ENCODE measurements at regions not wholly inside any gene's neighbourhood (a gene's known extent, or its start where the extent isn't known, plus 50 kb on each side); places are given as distances from the start of the nearest gene placed in this dataset.

DNA sequence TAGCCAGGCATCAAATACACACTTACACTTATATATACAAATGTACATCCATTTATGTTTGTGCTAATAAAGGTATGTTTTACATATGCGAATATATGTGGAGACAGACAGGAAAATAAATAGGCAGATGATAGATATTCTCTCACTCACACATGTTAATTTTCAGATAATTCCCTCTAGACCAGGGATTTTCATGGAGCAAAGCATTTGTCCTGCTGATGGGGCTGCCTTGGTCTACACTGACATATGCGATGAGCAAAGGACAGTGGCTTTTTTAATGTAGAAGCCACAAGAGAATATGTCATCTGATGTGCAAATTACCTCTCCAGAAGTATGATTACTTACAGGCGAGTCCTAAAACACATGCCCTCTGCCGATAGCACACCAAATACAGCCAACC lies 224.5 kb downstream of the VEGFC start:
- no peak overlapping the region for H3K4me3 ChIP-seq
- 62 to 82% methylated on average over 4 of the region's 4 CpGs for WGBS, 2 donors
- H3K36me3 ChIP-seq = no peaks in the 10 kb centered on the region
- no peak overlapping the region for H3K27ac ChIP-seq
- no peaks in the 10 kb centered on the region for H3K4me1 ChIP-seq
- DNase-seq (no peak), ATAC-seq (no peak), FAIRE-seq (no peak)
- TF ChIP-seq, protein P1, sequence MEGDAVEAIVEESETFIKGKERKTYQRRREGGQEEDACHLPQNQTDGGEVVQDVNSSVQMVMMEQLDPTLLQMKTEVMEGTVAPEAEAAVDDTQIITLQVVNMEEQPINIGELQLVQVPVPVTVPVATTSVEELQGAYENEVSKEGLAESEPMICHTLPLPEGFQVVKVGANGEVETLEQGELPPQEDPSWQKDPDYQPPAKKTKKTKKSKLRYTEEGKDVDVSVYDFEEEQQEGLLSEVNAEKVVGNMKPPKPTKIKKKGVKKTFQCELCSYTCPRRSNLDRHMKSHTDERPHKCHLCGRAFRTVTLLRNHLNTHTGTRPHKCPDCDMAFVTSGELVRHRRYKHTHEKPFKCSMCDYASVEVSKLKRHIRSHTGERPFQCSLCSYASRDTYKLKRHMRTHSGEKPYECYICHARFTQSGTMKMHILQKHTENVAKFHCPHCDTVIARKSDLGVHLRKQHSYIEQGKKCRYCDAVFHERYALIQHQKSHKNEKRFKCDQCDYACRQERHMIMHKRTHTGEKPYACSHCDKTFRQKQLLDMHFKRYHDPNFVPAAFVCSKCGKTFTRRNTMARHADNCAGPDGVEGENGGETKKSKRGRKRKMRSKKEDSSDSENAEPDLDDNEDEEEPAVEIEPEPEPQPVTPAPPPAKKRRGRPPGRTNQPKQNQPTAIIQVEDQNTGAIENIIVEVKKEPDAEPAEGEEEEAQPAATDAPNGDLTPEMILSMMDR (IDR thresholded peaks at IDR 0.05) = no peak
- H3K27me3 ChIP-seq = no peaks in the 10 kb centered on the region
- H3K9me3 ChIP-seq = no peaks in the 10 kb centered on the region
- intact Hi-C loops (cut with DNase I) = no loop called here

DNA sequence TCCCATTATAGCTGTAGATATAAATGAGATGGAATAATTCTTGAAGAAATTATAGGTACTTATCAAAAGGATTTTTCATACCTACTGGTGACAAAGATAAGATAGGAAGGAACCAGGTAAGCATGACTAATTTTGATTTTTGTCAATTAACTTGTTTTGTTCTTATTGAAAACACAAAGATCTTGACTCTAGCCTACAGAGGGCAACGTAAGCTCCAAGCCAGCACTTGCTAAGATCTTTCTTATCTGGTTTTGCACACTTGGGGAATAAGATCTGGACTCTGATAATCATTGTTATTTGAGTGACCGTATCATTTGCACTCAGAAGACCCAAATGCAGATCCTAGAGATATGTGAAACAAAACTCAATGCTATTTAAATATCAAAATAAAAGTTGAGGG lies 223.4 kb downstream of the VEGFC start:
- FAIRE-seq (no peak), DNase-seq (no peak), ATAC-seq (no peak)
- intact Hi-C loops (cut with DNase I) = no loop called here
- 31 to 33% methylated on average over 2 of the region's 2 CpGs for WGBS, 2 donors
- Histone ChIP-seq H3K4me1 (no peaks in the 10 kb centered on the region), H3K27me3 (no peaks in the 10 kb centered on the region), H3K9me3 (no peaks in the 10 kb centered on the region), H3K4me3 (no peak overlapping the region), H3K36me3 (no peaks in the 10 kb centered on the region), H3K27ac (no peak overlapping the region)
- TF ChIP-seq, protein P1 (IDR thresholded peaks at IDR 0.05) = no peak

DNA sequence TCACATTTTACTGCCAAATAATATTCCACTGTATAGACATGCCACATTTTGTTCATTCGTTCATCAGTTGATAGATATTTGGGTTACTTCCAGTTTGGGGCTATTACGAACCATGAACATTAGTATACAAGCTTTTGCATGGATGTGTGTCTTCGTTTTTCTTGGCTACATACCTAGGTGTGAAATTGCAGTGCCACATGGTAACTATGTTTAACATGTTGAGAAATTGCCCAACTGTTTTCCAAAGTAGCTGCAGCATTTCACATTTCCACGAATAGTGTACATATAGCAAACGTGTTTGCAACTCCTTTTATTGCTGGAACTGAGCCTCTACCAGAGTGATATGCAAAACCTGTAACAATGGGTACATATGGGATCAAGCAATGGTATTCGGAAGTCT lies 221.5 kb downstream of the VEGFC start:
- no peak for ATAC-seq
- H3K36me3 ChIP-seq = no peaks in the 10 kb centered on the region
- no peaks in the 10 kb centered on the region for H3K27me3 ChIP-seq
- intact Hi-C loops (cut with DNase I) = no loop called here
- no peaks in the 10 kb centered on the region for H3K9me3 ChIP-seq
- no peak overlapping the region for H3K4me3 ChIP-seq
- 43 to 57% methylated on average over 6 of the region's 6 CpGs for WGBS, 2 donors
- no peak for DNase-seq
- no peak overlapping the region for H3K27ac ChIP-seq
- FAIRE-seq = no peak
- TF ChIP-seq, protein P1 (IDR thresholded peaks at IDR 0.05) = no peak
- no peaks in the 10 kb centered on the region for H3K4me1 ChIP-seq

DNA sequence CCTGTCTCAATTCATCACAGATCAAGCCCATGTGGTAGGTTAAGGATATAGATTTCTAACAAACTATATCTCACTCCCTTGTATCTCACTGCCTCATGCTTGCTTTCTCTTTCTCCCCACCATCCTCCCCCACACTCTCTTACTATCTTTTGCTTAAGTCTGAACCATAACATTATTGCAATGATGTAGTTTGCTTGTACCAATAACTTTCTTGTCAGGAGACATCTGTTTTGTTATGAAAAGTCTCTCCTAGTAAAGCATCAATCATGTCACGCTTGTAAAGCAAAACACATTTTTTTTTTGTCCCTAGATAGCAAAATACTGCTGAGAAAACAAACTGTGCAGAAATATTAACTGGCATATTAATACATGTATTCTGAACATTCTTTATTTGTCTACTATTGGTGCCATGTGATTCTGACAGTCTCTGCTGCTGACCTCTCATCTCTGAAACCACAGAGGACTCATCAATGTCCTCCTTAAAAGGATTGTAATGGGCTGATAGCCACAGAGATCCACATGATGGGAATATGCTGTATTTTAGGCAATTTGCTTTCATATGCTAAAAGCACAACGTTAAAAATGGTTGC lies 217.5 kb downstream of the VEGFC start:
- TF ChIP-seq, protein P1 (IDR thresholded peaks at IDR 0.05) = no peak
- ATAC-seq (no peak), DNase-seq (no peak), FAIRE-seq (no peak)
- Histone ChIP-seq H3K27ac (no peak overlapping the region), H3K4me3 (no peak overlapping the region), H3K4me1 (no peaks in the 10 kb centered on the region), H3K36me3 (no peaks in the 10 kb centered on the region), H3K27me3 (no peaks in the 10 kb centered on the region), H3K9me3 (no peaks in the 10 kb centered on the region)
- intact Hi-C loops (cut with DNase I) = no loop called here
- WGBS, 2 donors = 30 to 31% methylated on average over 2 of the region's 2 CpGs

DNA sequence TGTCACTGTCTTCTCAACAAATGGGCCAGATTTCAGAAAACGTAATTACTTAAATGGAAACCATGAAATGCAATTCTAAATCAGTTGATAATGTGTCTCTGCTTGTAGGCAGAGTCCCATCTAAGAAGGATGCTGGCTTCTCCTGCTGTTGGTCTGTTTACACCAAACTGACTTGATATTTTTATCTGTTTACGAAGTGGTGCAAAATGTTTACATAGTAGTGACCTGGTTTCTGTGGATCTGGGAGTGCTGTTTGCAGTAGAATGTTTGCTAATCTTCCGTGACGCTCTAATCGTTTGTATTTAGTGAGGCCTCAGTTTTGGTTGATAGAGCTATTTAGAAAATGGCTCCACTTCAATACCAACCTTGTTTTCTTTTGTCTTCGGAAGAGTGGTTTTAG lies 213.5 kb downstream of the VEGFC start:
- Histone ChIP-seq H3K36me3 (no peaks in the 10 kb centered on the region), H3K4me1 (no peaks in the 10 kb centered on the region), H3K27me3 (no peaks in the 10 kb centered on the region), H3K9me3 (no peaks in the 10 kb centered on the region), H3K4me3 (no peak overlapping the region), H3K27ac (no peak overlapping the region)
- 12 to 18% methylated on average over 6 of the region's 6 CpGs for WGBS, 2 donors
- TF ChIP-seq, protein P1 (IDR thresholded peaks at IDR 0.05) = no peak
- intact Hi-C loops (cut with DNase I) = no loop called here
- FAIRE-seq (no peak), DNase-seq (no peak), ATAC-seq (peak in 1 of 4 donors; percentile 43)

Data from pancreas (tissue), 10 donors.